AG04450 (cell line): ENCODE measurements at regions not wholly inside any gene's neighbourhood (a gene's known extent, or its start where the extent isn't known, plus 50 kb on each side); places are given as distances from the start of the nearest gene placed in this dataset.

Experiments used
- CTCF ChIA-PET: fragments of 300-600, 350-600 bp; formaldehyde crosslinking; extraction: SDS; loops from one replicate; lab custom pipeline; 2022; ENCODE audit warnings: antibody characterized with exemption, inconsistent platforms; lab: Charles Lee
- POLR2A ChIA-PET: fragments of 350-600 bp; formaldehyde crosslinking; extraction: SDS; loops from one replicate; lab custom pipeline; 2021; ENCODE audit warnings: antibody characterized with exemption, inconsistent platforms; lab: Yijun Ruan, JAX
- DNase-seq: peaks from one replicate; pipeline ENCODE4 v3.0.0-alpha.2; 2011; ENCODE audit warnings: low read depth, low spot score
- H3K27ac ChIP-seq: one replicate; pipeline ENCODE4 v1.5.1; 2012; ENCODE audit warnings: low read depth, low read length, control low read depth
- H3K27me3 ChIP-seq: one replicate; pipeline ENCODE4 v1.6.0; 2012; ENCODE audit warnings: low read length; ENCODE audit not compliant: control insufficient read depth, insufficient read depth
- H3K4me3 ChIP-seq: 2 replicates; pipeline ENCODE4 v1.5.1; 2011; ENCODE audit warnings: mild to moderate bottlenecking, low read depth, low read length, control low read depth
- H3K9me3 ChIP-seq: 2 replicates; pipeline ENCODE4 v1.5.1; 2012; ENCODE audit warnings: low read length; ENCODE audit not compliant: control insufficient read depth, insufficient read depth
- CTCF ChIP-seq: IDR thresholded peaks from 2 replicates; pipeline ENCODE4 v1.5.1; 2011; ENCODE audit warnings: low read depth, low read length, control low read depth, inconsistent platforms

GRCh38 chr5:118009741-118010297 is 978.5 kb downstream of the DTWD2 start:
- POLR2A ChIA-PET = no interaction called here
- DNase-seq = no peak
- TF ChIP-seq CTCF = no peak
- H3K4me3 ChIP-seq = no peak overlapping the region
- H3K27ac ChIP-seq = no peak overlapping the region
- H3K9me3 ChIP-seq = no peaks in the 10 kb centered on the region
- no peaks in the 10 kb centered on the region for H3K27me3 ChIP-seq
- CTCF ChIA-PET = no interaction called here

- Histone ChIP-seq H3K27ac (no peak overlapping the region), H3K27me3 (no peaks in the 10 kb centered on the region), H3K9me3 (no peaks in the 10 kb centered on the region), H3K4me3 (no peak overlapping the region)
- ChIA-PET CTCF (interaction anchor here (0.6 kb wide), 2 partner anchors 174 to 562 kb away, joined by 3 read pairs; no protein-coding TSS in a partner anchor), POLR2A (no interaction called here)
- no peak for TF ChIP-seq CTCF
- DNase-seq = no peak
Measured at GRCh38 chr5:118008779-118009178, 979.6 kb downstream of the DTWD2 start.

- ChIA-PET POLR2A (no interaction called here), CTCF (no interaction called here)
- H3K4me3 ChIP-seq = no peak overlapping the region
- H3K9me3 ChIP-seq = no peaks in the 10 kb centered on the region
- no peaks in the 10 kb centered on the region for H3K27me3 ChIP-seq
- H3K27ac ChIP-seq = no peak overlapping the region
- no peak for DNase-seq
- TF ChIP-seq CTCF = no peak
Measured at GRCh38 chr5:118007262-118007661, 981.1 kb downstream of the DTWD2 start.

- DNase-seq = no peak
- no peaks in the 10 kb centered on the region for H3K27me3 ChIP-seq
- no peak for TF ChIP-seq CTCF
- H3K9me3 ChIP-seq = no peaks in the 10 kb centered on the region
- H3K4me3 ChIP-seq = no peak overlapping the region
- no peak overlapping the region for H3K27ac ChIP-seq
- POLR2A ChIA-PET = no interaction called here
- CTCF ChIA-PET = interaction anchor here (0.6 kb wide), 1 partner anchor 620 kb away, joined by 3 read pairs; no protein-coding TSS in a partner anchor
Measured at GRCh38 chr5:118006219-118006618, 982.1 kb downstream of the DTWD2 start.

- no peak for DNase-seq
- POLR2A ChIA-PET = no interaction called here
- TF ChIP-seq CTCF = no peak
- Histone ChIP-seq H3K9me3 (no peaks in the 10 kb centered on the region), H3K27me3 (no peaks in the 10 kb centered on the region), H3K27ac (no peak overlapping the region), H3K4me3 (no peak overlapping the region)
- CTCF ChIA-PET = no interaction called here
Measured at GRCh38 chr5:117999939-118000549, 988.3 kb downstream of the DTWD2 start.
